Tibial nerve (tissue), 4 donors: ENCODE measurements at regions not wholly inside any gene's neighbourhood (a gene's known extent, or its start where the extent isn't known, plus 50 kb on each side); places are given as distances from the start of the nearest gene placed in this dataset.

ENCODE experiments used
- DNase-seq, 2 donors: peaks; one replicate each; pipeline ENCODE4 v3.0.0-alpha.2; 2019; ENCODE audit warnings: low spot score in 2 of 2
- H3K27ac ChIP-seq, 4 donors: fragments of 200-600 bp; sonication (generic) in 3 of 4; one replicate each; pipeline ENCODE4 v1.5.1; 2017 to 2019; ENCODE audit warnings: mild to moderate bottlenecking in 1 of 4
- H3K27me3 ChIP-seq, 2 donors: fragments of 200-600 bp; sonication (generic) in 1 of 2; one replicate each; pipeline versions ENCODE4 v1.5.1 to v1.6.0; 2017 to 2019
- H3K36me3 ChIP-seq, 3 donors: fragments of 200-600 bp; sonication (generic); one replicate each; pipeline ENCODE4 v1.5.1; 2018 to 2019
- H3K4me1 ChIP-seq, 4 donors: fragments of 200-600 bp; sonication (generic) in 3 of 4; one replicate each; pipeline ENCODE4 v1.5.1; 2017 to 2019
- H3K4me3 ChIP-seq, 4 donors: fragments of 200-600 bp; sonication (generic) in 3 of 4; one replicate each; pipeline ENCODE4 v1.5.1; 2017 to 2019; ENCODE audit warnings: mild to moderate bottlenecking in 1 of 4, moderate library complexity in 1 of 4
- H3K9me3 ChIP-seq, 4 donors: fragments of 200-600 bp; sonication (generic) in 3 of 4; one replicate each; pipeline ENCODE4 v1.5.1; 2017 to 2019
- CTCF ChIP-seq, 5 experiments: fragments of 200-600 bp in 3 of 5; fragments of 450-650 bp in 2 of 5; sonication (generic) in 3 of 5; IDR thresholded peaks; one replicate each; pipeline ENCODE4 v1.5.1; 2016 to 2019; ENCODE audit warnings: antibody characterized with exemption in 5 of 5, mild to moderate bottlenecking in 3 of 5, moderate library complexity in 2 of 5
- EP300 ChIP-seq, 2 donors: sonication (generic); formaldehyde crosslinking; IDR thresholded peaks; one replicate each; pipeline ENCODE4 v1.6.1; 2017; ENCODE audit warnings: antibody characterized with exemption in 2 of 2, mild to moderate bottlenecking in 1 of 2
- POLR2A ChIP-seq, 2 donors: fragments of 450-650 bp; IDR thresholded peaks; one replicate each; pipeline ENCODE4 v1.6.1; 2017; ENCODE audit warnings: antibody characterized with exemption in 2 of 2, mild to moderate bottlenecking in 2 of 2, moderate library complexity in 2 of 2
- WGBS, 2 donors: methylation state at CpG; one replicate each; pipeline ENCODE4 v1.1.5; 2018; 5-methylcytosine and 5-hydroxymethylcytosine counted together

DNA sequence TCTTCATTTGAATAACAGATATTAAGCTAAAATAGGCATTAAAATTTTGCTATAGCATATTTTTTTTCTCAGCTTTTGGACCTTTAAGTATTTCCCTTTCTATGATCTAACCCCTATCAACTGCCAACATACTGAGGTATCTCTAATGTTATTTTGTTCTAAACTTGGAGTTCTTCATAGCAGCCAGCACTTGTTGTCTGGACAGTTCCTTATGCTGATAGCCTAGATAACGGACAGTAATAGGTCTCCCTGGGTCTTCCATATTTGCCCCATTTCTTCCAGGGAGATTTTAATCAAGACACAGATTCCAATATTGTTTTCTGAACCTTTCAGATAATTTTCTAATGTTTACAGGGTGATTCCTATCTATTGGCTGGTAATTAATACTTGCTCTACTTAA lies 475.8 kb upstream of the MAP2 start:
- 27 to 34% methylated on average over 1 of the region's 1 CpG for WGBS, 2 donors
- H3K4me1 ChIP-seq, result no peaks in the 10 kb centered on the region
- H3K27me3 ChIP-seq, result no peaks in the 10 kb centered on the region
- TF ChIP-seq POLR2A (IDR thresholded peaks at IDR 0.05), result no peak
- no peak for TF ChIP-seq EP300 (IDR thresholded peaks at IDR 0.05)
- no peak for TF ChIP-seq CTCF (IDR thresholded peaks at IDR 0.05)
- H3K27ac ChIP-seq, result no peak overlapping the region
- H3K4me3 ChIP-seq, result no peak overlapping the region
- DNase-seq, result no peak
- H3K36me3 ChIP-seq, result no peaks in the 10 kb centered on the region
- H3K9me3 ChIP-seq, result no peaks in the 10 kb centered on the region

DNA sequence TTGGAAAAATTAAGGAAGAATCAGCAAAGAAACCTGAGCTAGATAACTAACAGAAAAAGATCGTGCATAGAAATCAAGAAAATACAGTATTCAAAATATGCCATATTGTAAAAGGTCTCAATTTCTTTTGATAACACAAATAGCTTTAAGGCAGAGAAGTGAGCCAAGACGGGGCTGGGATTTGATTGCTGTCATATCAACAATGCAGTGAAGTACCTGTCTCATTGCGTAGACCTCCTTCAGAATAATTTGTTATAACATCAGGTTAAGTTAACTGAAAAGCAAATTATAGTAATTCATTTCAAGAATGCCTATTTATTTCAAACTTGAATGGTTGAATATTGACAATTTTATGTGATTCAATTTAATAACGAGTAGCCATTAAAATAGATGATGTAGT lies 453.8 kb upstream of the MAP2 start:
- no peak overlapping the region for H3K27ac ChIP-seq
- TF ChIP-seq EP300 (IDR thresholded peaks at IDR 0.05), result no peak
- no peak for TF ChIP-seq CTCF (IDR thresholded peaks at IDR 0.05)
- TF ChIP-seq POLR2A (IDR thresholded peaks at IDR 0.05), result no peak
- DNase-seq, result no peak
- H3K36me3 ChIP-seq, result no peaks in the 10 kb centered on the region
- peaks cover 0 to 5% (median 0%) of the 10 kb centered on the region in 4 donors for H3K9me3 ChIP-seq
- no peaks in the 10 kb centered on the region for H3K4me1 ChIP-seq
- no peaks in the 10 kb centered on the region for H3K27me3 ChIP-seq
- no peak overlapping the region for H3K4me3 ChIP-seq
- 85 to 87% methylated on average over 4 of the region's 4 CpGs for WGBS, 2 donors

DNA sequence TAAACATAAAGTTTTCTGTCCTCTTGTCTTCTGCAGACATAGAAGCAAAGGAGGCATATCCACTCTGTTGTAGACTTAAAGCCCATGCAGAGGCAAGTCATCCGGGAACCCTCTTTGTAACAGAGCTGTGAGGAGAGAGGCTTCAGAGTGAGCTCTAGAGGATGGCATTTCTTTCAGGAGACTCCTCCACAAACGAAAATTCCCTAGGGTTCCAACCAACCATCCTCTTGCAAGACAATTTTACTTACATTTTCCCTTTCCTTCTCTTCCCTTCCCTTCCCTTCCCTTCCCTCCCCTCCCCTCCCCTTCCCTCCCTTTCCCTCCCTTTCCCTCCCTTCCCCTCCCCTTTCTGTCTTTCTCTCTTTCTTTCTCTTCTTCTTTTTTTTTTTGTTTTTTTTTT lies 446.3 kb upstream of the MAP2 start:
- Histone ChIP-seq H3K4me3 (no peak overlapping the region), H3K4me1 (no peaks in the 10 kb centered on the region), H3K27me3 (no peaks in the 10 kb centered on the region), H3K36me3 (no peaks in the 10 kb centered on the region), H3K9me3 (no peaks in the 10 kb centered on the region), H3K27ac (no peak overlapping the region)
- DNase-seq, result no peak
- WGBS, 2 donors, result 57 to 59% methylated on average over 2 of the region's 2 CpGs
- TF ChIP-seq CTCF (IDR thresholded peaks at IDR 0.05), result no peak
- no peak for TF ChIP-seq EP300 (IDR thresholded peaks at IDR 0.05)
- TF ChIP-seq POLR2A (IDR thresholded peaks at IDR 0.05), result no peak

GRCh38 chr2:208978946-208979345 lies 444.9 kb upstream of the MAP2 start:
- TF ChIP-seq CTCF (IDR thresholded peaks at IDR 0.05) (no peak), EP300 (IDR thresholded peaks at IDR 0.05) (no peak)
- Histone ChIP-seq H3K4me3 (no peak overlapping the region), H3K27me3 (no peaks in the 10 kb centered on the region), H3K27ac (no peak overlapping the region), H3K9me3 (no peaks in the 10 kb centered on the region), H3K36me3 (no peaks in the 10 kb centered on the region), H3K4me1 (no peaks in the 10 kb centered on the region)
- DNase-seq, result no peak

DNA sequence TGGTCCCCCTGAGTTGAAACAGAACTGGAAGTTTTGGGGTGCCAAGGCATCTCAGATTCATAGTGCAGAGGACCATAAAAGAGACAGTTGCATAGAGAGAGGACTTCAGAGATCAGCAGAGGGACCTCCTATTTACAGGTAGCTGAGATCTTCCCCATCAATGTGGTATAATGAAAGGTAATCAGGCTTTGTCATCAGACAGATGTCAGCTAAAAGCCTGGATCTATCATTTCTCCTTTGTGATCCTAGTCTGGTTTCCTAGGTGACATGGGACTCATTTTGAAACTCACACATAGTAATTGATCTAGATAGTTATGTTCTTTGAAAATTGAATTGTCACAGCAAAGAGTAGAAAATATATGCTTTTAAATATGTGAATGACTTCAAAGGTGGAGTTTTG lies 443.5 kb upstream of the MAP2 start:
- DNase-seq, result no peak
- H3K36me3 ChIP-seq, result no peaks in the 10 kb centered on the region
- TF ChIP-seq CTCF (IDR thresholded peaks at IDR 0.05) (no peak), EP300 (IDR thresholded peaks at IDR 0.05) (no peak), POLR2A (IDR thresholded peaks at IDR 0.05) (no peak)

More for the DNA sequence above, 443.5 kb upstream of the MAP2 start:
- Histone ChIP-seq H3K4me3 (no peak overlapping the region), H3K27me3 (no peaks in the 10 kb centered on the region), H3K27ac (no peak overlapping the region), H3K9me3 (no peaks in the 10 kb centered on the region), H3K4me1 (no peaks in the 10 kb centered on the region)
